Activated CD4-positive, alpha-beta T cell treated with anti-CD3 and anti-CD28 coated beads for 4 hours (primary cell): ENCODE measurements at regions not wholly inside any gene's neighbourhood (a gene's known extent, or its start where the extent isn't known, plus 50 kb on each side); places are given as distances from the start of the nearest gene placed in this dataset.
"Not testable (repeated sequence)": the region's sequence is repeated elsewhere in the genome, so short reads cannot be mapped to it uniquely, and the experiment has no call there.

ENCODE experiments used
- DNase-seq, 2 donors: peaks; one replicate each; pipeline ENCODE4 v3.0.0-alpha.2; 2020

- DNase-seq = no peak
Measured at GRCh38 chr10:90197766-90198165, 496.4 kb downstream of the KIF20B start.

GRCh38 chr10:90199093-90199492 is 497.7 kb downstream of the KIF20B start:
- no peak for DNase-seq

- no peak for DNase-seq
Measured at GRCh38 chr10:90199513-90199912, 498.1 kb downstream of the KIF20B start.

GRCh38 chr10:90204131-90204955 is 503.0 kb downstream of the KIF20B start:
- DNase-seq = no peak

DNA sequence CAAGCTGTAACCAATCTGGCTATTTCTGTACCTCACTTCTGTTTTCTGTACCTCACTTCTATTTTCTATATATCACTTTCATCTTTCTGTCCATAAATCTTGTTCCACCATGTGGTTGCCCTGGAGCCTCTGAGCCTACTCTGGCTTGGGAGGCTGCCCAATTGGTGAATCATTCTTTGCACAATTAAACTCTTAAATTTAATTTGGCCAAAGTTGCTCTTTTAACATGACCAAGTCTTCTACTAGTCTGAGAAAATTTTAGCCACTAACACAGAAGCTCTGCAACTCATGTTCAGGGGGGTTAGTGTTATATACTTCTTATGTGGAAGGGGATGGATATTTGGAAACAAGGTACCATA is 503.5 kb downstream of the KIF20B start:
- DNase-seq = no peak

- no peak for DNase-seq
Measured at GRCh38 chr10:90205340-90205739, 503.9 kb downstream of the KIF20B start.

DNA sequence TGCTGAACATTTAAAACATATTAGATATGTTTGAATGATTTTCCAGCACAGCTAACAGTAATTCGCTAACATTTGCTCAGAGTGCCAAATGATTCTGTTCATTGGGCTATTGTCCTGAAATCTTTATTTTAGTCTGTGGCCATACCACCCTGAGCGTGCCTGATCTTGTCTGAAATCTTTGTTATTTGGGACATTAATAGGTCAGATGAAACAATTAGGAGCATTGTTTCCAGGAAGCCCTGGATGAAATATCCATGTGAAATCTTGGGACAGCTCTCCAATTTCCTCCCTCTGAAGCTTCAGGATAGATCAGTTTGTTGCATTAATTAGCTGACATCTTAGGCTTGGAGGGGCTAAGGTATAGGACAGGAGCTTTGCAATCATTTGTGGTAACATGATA is 512.0 kb downstream of the KIF20B start:
- no peak for DNase-seq

GRCh38 chr10:90218846-90219245 is 517.5 kb downstream of the KIF20B start:
- no peak for DNase-seq

- DNase-seq = no peak
Measured at GRCh38 chr10:90222372-90222771, 521.0 kb downstream of the KIF20B start.

- DNase-seq = no peak
Measured at GRCh38 chr10:90222939-90223338, 521.5 kb downstream of the KIF20B start.

DNA sequence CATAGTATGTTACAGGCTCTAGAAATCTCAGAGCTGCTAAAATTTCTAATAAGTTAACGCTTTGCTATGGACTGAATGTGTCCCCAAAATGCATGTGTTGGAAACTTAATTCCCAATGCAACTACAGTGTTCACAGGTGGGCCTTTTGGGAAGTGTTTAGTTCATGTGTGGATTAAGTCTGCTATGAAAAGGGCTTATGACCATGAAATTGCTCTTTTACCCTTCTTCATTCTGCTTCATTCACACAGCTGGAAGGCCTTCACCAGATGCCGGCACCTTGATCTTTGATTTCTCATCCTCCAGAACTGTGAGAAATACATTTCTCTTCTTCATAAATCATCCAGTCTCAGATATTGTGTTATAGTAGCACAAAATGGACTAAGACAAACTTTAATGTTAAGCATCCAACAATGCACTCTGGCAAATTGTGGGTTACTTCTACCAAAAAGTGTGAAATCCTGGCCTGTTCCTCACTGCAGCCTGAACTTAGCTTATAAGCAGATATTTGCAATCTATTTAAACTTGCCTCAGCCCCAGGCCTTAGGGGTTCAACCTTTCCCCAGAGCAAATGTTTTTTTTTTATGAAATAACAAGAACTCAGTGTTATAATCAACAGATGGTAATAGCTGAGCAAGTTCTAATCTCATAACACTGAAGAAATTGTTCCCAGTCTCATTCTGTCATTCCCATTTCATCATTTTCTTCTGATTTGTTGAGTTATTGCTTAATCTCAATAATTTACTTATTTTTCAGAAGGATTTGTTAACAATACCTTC is 523.6 kb downstream of the KIF20B start:
- no peak for DNase-seq

DNA sequence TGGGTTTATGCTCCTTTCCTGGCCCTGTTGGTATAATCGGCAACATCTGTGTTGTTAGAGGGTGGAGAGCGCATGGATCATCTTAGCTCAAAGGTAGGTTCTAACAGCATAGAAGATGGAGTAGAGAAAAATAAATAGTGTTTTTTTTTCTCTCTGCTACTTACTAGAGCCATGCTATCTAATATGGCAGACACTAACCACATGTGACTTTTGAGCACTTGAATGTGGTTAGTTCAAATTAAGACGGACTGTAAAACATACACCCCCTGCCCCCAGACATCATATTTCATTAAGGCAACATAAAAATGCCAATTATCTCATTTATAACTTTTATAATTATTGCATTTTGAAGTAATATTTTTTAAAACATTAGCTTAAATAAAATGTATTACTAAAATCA is 525.1 kb downstream of the KIF20B start:
- no peak for DNase-seq

DNA sequence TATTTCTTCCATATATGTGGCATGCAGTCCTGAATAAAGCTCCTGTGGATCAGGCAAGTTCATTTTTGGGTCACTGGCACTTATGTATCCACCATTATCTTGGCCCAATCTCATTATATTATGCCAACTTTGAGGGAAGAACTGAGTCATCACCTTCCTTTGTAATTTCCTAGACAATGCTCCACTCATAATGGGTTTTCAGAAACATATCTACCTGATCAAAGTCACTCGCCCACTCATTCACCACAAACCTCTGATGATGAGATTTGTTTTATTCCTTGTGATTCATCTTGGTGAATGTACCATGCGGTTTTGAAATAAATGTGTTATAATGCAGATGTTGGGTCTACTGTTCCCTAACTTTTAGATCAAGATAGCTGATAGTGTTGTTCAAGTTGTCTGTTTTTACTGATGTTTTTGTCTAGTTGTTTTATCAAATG is 525.8 kb downstream of the KIF20B start:
- no peak for DNase-seq

GRCh38 chr10:90227786-90228185 is 526.4 kb downstream of the KIF20B start:
- DNase-seq = no peak

GRCh38 chr10:90229486-90229885 is 528.1 kb downstream of the KIF20B start:
- no peak for DNase-seq

- DNase-seq = not testable (repeated sequence)
Measured at GRCh38 chr10:90233805-90234204, 532.4 kb downstream of the KIF20B start.

DNA sequence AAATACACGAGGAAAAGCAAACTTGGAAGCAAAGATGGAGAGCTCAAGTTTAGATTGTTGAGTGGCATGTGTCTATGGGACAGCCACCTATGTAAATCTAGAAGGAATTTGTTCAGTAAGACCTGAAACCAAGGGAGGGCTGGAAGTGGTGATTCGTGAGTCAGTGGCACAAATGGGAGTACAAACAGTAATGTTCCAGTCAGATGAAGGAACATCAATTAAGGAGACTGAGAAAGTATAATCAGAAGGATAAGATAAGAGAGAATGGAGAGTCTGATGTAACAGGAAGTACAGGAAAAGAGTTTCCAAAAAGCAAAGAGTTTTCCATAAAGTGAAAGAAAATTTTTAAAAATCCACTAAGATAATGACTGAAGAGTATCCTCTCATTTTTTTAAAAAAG is 544.2 kb downstream of the KIF20B start:
- no peak for DNase-seq

DNA sequence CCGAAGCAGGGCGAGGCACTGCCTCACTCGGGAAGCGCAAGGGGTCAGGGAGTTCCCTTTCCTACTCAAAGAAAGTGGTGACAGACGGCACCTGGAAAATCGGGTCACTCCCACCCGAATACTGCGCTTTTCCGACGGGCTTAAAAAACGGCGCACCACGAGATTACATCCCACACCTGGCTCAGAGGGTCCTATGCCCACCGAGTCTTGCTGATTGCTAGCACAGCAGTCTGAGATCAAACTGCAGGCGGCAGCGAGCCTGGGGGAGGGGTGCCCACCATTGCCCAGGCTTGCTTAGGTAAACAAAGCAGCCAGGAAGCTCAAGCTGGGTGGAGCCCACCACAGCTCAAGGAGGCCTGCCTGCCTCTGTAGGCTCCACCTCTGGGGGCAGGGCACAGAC is 549.4 kb downstream of the KIF20B start:
- DNase-seq = not testable (repeated sequence)

- no peak for DNase-seq
Measured at GRCh38 chr10:90269699-90270098, 568.3 kb downstream of the KIF20B start.

GRCh38 chr10:90274721-90275468 is 573.5 kb downstream of the KIF20B start:
- DNase-seq = no peak

GRCh38 chr10:90276894-90277475 is 575.6 kb downstream of the KIF20B start:
- DNase-seq = no peak

GRCh38 chr10:90286406-90286805 is 571.4 kb downstream of the HTR7 start:
- no peak for DNase-seq

GRCh38 chr10:90286941-90287340 is 570.9 kb downstream of the HTR7 start:
- no peak for DNase-seq
